HG03066 (cell line): ENCODE measurements at regions not wholly inside any gene's neighbourhood (a gene's known extent, or its start where the extent isn't known, plus 50 kb on each side); places are given as distances from the start of the nearest gene placed in this dataset.

Source experiments
- ATAC-seq: cut with Tn5 transposase; IDR thresholded peaks from one replicate; pipeline ENCODE4 v1.9.1; 2021; ENCODE audit warnings: low read depth; ENCODE audit not compliant: unreplicated experiment

DNA sequence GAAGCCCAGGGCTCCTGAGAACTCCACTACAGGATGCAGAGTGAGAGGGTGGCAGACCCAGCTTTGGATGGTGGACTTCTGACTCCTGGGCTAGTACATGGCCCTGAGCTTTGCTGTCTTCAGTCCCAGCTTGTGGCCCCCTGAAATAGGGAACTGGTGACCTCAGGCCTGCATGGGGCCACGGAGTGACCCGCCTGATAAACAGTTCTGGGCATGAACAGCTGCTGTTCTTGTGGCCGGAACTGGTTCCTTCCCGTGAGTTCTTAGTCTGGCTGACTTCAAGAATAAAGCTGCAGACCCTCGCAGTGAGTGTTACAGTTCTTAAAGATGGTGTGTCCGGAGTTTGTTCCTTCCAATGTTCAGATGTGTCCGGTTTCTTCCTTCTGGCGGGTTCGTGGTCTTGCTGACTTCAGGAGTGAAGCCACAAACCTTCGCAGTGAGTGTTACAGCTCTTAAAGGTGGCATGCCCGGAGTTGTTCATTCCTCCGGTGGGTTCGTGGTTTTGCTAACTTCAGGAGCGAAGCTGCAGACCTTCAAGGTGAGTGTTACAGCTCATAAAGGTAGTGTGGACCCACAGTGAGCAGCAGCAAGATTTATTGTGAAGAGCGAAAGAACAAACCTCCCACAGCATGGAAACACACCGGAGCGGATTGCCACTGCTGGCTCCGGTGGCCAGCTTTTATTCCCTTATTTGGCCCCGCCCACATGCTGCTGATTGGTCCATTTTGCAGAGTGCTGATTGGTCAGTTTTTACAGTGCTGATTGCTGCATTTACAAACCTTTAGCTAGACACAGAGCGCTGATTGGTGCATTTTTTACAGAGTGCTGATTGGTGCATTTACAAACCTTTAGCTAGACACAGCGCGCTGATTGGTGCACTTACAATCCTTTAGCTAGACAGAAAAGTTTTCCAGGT lies 268.0 kb downstream of the ZEB1 start:
- ATAC-seq = no peak

- ATAC-seq = no peak
These were observed 265.9 kb downstream of the ZEB1 start for GRCh38 chr10:31584876-31585275.

GRCh38 chr10:31584098-31584631 lies 265.1 kb downstream of the ZEB1 start:
- ATAC-seq = no peak

DNA sequence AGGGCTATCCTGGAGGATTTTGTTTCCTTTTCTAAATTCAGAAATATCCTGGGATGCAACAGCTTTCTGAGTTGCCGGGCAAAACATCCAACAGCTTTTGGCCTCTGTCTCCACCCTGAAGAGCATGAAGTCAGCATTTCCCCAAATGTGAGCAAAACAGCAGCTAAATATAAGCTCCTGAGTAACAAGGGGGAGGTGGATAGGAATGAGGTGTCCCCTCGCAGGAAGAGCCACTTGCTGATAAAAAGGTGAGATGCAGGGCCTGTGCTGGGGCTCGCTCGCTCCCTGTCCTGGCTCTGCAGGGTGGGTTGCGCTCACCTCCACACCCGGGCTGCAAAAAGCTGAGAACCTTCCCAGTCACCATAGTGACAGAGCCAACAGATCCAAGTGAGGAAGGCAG lies 264.3 kb downstream of the ZEB1 start:
- ATAC-seq = no peak

- no peak for ATAC-seq
These were observed 263.5 kb downstream of the ZEB1 start for GRCh38 chr10:31582365-31583052.

DNA sequence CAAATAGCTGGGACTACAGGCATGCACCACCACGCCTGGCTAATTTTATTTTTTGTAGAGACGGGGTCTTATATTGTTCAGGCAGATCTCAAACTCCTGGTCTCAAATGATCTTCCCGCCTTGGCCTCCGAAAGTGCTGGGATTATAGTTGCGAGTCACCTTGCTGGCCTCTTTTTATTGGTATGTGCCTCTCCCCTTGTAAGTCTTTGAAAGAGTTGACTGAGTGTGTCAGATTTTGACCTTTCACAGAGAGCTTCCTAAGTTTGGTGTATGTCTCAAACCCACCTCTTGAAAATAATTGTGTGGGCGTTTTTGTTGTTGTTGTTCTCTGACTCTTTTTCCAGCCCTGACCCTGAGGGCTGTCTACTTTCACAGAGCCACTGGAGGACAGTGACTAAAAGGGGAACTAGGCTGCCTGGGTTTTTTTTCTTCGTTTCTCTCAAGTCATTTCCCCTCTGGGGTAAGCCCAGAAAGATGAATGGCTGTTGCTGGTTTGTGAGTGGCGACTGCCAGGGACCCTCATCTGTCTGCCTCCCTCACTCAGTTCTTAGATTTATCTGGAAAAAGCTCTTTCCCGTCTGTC lies 262.8 kb downstream of the ZEB1 start:
- ATAC-seq = peak; percentile 87

DNA sequence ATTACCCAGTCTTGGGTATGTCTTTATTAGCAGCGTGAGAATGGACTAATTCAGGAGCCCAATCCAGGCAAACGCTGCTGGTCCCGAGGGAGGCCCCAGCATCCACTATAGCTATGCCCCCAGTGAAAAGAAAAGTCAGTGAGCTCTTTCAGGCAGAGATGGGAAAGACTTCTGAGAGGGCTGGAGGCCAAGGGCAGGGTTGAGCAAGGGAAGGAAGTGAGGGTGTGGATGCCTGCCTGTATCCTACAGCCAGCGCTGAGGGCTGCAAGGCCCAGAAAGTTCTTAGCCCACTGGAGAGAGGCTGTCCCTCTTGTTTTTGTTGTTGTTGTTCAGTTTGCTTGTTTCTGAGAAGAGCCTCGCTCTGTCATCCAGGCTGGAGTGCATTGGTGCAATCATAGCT lies 261.6 kb downstream of the ZEB1 start:
- ATAC-seq = no peak
